ENCODE measurements at regions not wholly inside any gene's neighbourhood (a gene's known extent, or its start where the extent isn't known, plus 50 kb on each side); places are given as distances from the start of the nearest gene placed in this dataset.

GRCh38 chr10:8911032-8911431 is 856.5 kb downstream of the GATA3 start:
- no peak for DNase-seq
- Histone ChIP-seq H3K27me3 (ENCODE audit: low read depth) (no peaks in the 10 kb centered on the region), H3K9me3 (no peaks in the 10 kb centered on the region), H3K27ac (no peak overlapping the region), H3K36me3 (no peaks in the 10 kb centered on the region), H3K4me1 (no peaks in the 10 kb centered on the region), H3K4me3 (no peak overlapping the region)
- intact Hi-C loops (cut with DNase I) = no loop called here
- no peak for TF ChIP-seq CTCF (IDR thresholded peaks at IDR 0.05)
- ATAC-seq = no peak

DNA sequence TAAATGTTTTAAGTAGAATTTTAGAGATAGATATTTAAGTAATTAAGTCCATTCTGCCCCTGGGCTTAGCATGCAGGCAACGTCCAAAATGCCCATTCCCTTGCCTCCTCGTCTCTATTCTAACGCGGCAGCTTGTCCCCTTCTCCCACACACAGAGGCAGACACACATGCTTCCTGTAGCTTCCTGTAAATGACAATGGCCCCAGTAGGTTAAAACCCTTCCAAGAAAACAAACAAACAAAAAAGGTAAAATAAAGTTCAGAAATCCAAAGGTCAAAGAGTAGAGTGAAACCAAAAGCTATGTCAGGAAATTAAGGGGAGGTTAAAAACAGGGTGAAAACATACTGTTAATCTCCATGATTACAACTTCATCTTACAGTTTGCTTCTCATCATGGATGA is 857.6 kb downstream of the GATA3 start:
- Histone ChIP-seq H3K4me3 (no peak overlapping the region), H3K36me3 (no peaks in the 10 kb centered on the region), H3K27ac (no peak overlapping the region), H3K27me3 (ENCODE audit: low read depth) (no peaks in the 10 kb centered on the region), H3K4me1 (no peaks in the 10 kb centered on the region), H3K9me3 (no peaks in the 10 kb centered on the region)
- no peak for ATAC-seq
- intact Hi-C loops (cut with DNase I) = no loop called here
- TF ChIP-seq CTCF (IDR thresholded peaks at IDR 0.05) = no peak
- no peak for DNase-seq

DNA sequence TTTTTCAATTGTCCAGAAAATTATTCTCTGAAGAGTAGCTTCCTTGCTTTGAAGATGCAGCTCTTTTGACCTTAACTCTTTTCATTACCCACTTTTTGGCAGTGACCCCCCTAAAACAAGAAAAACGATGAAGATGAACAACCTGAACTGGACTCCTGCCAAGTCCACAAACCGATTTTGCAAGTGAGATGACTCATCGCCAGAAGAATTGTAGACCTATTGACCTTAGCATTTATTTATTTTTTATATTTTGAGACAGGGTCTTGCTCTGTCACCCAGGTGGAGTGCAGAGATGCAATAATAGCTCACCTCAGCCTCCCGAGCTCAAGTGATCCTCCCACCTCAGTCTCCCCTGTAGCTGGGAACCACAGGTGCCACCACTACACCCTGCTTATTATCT is 859.2 kb downstream of the GATA3 start:
- ATAC-seq = no peak
- Histone ChIP-seq H3K27me3 (ENCODE audit: low read depth) (no peaks in the 10 kb centered on the region), H3K4me3 (no peak overlapping the region), H3K9me3 (no peaks in the 10 kb centered on the region), H3K36me3 (no peaks in the 10 kb centered on the region), H3K4me1 (no peaks in the 10 kb centered on the region), H3K27ac (no peak overlapping the region)
- TF ChIP-seq CTCF (IDR thresholded peaks at IDR 0.05) = no peak
- DNase-seq = no peak
- intact Hi-C loops (cut with DNase I) = no loop called here

DNA sequence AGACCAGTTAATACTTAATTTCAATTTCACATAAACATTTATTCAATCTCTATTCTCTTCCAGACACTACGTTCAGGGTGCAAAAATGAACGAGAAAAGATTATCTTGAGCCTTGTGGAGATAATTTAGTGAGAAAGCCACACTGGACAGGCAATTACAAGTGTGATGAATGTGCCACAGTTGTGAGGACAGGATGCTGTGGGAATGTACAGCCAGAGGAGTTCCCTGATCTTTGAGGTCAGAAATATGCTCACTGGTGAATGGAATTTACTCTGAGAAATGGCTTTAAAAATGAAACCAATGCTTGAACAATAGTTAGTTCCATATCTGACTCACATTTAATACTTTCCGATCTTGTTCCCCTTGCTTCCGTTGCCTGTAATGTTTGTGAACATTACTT is 864.8 kb downstream of the GATA3 start:
- TF ChIP-seq CTCF (IDR thresholded peaks at IDR 0.05) = no peak
- Histone ChIP-seq H3K27me3 (ENCODE audit: low read depth) (no peaks in the 10 kb centered on the region), H3K9me3 (no peaks in the 10 kb centered on the region), H3K27ac (no peak overlapping the region), H3K4me3 (no peak overlapping the region), H3K4me1 (no peaks in the 10 kb centered on the region), H3K36me3 (no peaks in the 10 kb centered on the region)
- DNase-seq (no peak), ATAC-seq (no peak)
- intact Hi-C loops (cut with DNase I) = no loop called here

DNA sequence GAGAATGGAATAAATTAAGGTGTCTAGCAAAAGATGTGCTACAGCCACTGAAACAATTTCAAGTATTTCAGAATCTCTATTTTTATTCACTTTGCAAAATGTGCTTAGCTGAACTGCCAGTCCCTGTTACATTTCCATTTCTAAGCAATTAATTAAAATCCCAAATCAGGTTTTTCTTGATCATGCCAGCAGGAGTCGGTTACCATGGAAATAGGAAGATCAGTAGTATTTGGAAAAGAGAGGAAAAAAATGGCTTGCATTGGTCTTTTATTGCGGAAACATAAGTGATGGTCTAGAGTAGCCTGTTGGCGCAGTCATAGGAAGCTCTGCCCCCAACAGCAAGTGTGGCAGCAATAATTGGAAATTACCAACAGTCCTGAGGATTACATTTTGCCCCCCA is 867.1 kb downstream of the GATA3 start:
- no peak for TF ChIP-seq CTCF (IDR thresholded peaks at IDR 0.05)
- H3K36me3 ChIP-seq = no peaks in the 10 kb centered on the region
- H3K9me3 ChIP-seq = no peaks in the 10 kb centered on the region
- intact Hi-C loops (cut with DNase I) = no loop called here
- DNase-seq (no peak), ATAC-seq (no peak)
- no peaks in the 10 kb centered on the region for H3K27me3 ChIP-seq (ENCODE audit: low read depth)
- no peak overlapping the region for H3K27ac ChIP-seq
- H3K4me3 ChIP-seq = no peak overlapping the region
- no peaks in the 10 kb centered on the region for H3K4me1 ChIP-seq

DNA sequence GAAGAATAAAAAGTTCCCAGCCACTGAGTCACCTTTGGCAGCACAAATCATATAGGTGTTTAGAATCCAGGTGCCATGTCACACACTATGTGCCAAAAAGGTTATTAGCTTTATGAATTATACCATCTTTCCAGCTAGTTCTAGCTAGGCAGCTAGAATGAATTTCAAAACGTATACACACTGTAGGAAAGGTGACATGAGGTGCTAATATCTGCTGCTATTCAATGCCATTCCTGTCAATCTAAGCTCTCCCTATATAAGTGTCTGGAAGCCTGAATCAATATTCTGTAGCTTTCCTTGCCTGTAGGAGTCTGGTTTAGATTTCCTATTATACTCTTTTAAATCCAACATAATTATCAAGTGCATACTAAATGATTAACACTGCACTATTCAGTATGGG is 868.6 kb downstream of the GATA3 start:
- TF ChIP-seq CTCF (IDR thresholded peaks at IDR 0.05) = no peak
- H3K4me1 ChIP-seq = no peaks in the 10 kb centered on the region
- ATAC-seq (no peak), DNase-seq (no peak)
- H3K27me3 ChIP-seq (ENCODE audit: low read depth) = no peaks in the 10 kb centered on the region
- H3K9me3 ChIP-seq = no peaks in the 10 kb centered on the region
- no peak overlapping the region for H3K27ac ChIP-seq
- intact Hi-C loops (cut with DNase I) = no loop called here
- H3K36me3 ChIP-seq = no peaks in the 10 kb centered on the region
- H3K4me3 ChIP-seq = no peak overlapping the region
